ENCODE measurements at regions not wholly inside any gene's neighbourhood (a gene's known extent, or its start where the extent isn't known, plus 50 kb on each side); places are given as distances from the start of the nearest gene placed in this dataset.

DNA sequence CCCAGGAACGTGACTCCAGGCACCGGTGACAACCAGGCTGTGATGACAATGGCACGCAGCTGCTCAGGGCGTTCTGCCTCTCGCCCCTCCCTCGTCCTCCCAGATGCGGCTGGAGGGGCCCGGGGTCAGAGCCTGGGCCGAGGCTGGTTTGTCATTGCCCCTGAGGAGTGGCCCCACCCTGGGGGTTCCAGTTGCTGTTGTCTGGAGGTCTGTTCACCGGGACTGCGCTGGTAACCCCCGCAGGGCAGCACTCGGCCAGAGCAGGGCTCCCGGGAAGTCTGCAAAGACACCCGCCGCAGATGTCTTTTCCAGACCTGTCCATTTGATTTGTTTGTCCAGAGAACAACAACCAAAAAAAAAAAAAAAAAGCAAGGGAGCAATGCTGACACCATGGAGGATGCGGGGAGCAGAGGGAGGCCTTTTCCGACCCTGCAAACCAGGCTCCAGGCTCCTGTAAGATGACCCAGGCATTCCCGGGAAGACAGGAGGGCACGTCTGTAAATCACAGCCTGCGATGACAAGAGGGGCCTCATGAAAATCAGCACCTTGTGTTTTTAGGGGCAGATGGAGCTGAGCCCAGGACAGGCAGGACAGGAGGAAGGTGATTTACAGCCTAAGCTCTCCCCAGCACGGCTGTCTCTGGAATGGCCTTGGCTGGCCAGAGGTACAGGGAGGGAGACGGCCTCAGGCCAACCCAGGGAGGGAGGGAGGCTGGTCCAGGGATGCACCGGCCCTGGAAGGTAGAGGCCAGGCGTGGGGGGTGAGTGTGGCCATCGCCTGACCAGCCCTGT, 189.3 kb downstream of the ERMARD start:
- no peak for DNase-seq (ENCODE audit: low read depth in 3 of 3, low spot score in 2 of 3)

DNA sequence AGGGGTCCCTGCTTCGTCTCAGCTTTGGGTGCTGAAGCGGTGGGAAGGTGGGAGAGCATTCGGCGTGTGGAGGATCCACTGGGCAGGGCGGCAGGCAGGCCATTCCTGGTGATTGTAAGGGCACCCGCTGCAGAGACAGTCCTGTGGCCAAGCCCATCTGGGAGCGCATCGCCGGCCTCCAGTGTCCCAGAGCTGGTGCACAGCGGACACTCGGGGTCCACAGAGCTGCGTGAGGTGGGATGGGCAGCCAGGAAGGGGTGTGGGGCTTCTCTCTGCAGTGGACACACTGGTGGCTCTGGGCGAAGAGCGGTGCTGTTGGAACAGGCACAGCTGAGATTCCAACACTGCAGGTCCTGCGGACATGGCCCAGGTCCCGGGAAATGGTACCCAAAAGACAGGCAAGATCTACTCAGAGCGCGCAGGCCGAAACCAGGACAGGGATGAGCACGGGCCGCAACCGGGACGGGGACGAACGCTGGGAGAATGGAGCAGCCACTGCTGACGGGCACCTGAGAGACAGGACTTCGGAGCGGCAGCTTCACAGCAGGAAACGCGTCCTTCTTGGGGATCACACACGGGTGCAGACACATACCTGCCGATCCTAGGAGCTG, 188.2 kb downstream of the ERMARD start:
- DNase-seq (ENCODE audit: low read depth in 3 of 3, low spot score in 2 of 3), result no peak

DNA sequence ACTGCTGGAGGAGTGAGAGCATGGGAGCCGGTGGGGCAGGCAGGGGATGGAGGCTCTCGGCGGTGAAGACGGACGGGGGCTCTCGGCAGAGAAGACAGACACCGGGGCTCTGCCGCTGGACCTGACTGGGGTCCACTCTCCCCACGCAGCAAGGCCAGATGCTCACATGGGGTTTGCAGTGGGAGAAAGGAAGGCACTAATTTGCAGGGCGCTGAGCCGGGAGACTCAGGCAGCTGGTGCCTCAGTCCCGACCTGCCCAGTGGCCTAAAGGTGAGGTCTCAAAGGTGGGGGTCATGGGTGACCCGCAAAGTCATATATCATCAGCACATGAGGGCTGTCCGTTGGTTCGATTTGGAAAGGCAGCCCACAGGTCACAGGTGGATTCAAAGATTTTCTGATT, 187.3 kb downstream of the ERMARD start:
- no peak for DNase-seq (ENCODE audit: low read depth in 3 of 3, low spot score in 2 of 3)

DNA sequence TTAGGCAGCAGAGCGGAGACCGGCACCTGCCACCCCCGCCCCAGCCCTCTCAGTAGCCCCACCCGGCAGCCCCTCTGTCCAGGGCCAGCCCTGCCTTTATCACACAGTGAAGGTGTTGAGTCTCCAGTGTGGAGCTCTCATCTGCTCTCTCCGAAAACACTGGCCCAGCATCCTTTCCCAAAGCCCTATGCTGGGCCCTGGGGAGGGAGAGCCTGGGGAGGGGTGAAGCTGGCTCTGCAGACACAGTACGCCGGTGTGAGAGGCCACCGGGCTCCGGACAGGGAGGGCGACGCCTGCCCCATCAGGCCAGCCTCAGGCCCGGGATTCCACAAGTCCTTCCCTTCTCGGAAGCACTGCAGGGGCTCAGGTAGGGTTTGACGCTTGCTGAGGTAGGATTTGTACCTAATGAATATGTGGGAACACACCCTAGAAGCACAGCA, 186.9 kb downstream of the ERMARD start:
- DNase-seq (ENCODE audit: low read depth in 3 of 3, low spot score in 2 of 3), result no peak

DNA sequence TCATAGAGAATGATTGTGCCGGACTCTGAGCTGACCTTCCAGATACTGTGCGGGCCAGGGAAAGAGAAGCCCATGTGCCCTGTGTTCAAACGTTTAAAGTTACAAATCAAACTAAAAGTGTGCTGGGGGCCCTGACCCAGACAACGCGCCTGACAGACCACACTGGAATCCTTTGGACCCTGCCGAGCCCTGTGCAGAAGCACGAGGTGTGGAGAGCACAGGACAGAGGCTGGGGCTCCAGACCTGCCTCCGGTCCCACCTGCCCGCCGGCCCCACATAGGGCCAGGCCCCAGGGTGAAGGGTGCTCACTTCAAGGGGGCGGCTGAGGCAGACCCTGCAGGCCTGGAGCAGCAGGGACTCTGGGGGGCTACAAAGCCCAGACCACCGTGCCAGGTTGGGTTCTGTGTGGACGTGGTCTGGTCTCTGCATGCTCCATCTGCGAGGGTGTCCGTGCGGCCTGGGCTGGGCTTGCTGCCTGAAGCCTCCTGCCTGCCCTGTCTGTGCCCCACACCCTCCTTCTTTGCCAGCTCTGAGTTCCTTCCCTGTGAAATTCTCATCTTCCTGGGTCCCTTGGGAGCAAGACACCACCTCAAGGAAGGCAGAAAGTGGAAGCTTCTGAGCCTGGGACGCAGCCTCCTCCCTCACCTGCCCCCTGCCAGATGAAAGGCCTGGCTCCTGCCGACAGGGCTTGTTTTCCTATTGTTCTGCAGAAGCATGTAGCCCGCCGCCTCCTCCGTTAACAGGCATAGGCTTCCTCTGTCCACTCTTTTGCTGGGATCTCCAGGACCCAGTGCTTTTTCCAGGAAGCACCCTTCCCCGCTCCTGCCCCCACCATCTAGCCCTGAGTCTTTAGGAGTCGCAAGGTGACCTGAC, 186.2 kb downstream of the ERMARD start:
- DNase-seq (ENCODE audit: low read depth in 3 of 3, low spot score in 2 of 3), result no peak

DNA sequence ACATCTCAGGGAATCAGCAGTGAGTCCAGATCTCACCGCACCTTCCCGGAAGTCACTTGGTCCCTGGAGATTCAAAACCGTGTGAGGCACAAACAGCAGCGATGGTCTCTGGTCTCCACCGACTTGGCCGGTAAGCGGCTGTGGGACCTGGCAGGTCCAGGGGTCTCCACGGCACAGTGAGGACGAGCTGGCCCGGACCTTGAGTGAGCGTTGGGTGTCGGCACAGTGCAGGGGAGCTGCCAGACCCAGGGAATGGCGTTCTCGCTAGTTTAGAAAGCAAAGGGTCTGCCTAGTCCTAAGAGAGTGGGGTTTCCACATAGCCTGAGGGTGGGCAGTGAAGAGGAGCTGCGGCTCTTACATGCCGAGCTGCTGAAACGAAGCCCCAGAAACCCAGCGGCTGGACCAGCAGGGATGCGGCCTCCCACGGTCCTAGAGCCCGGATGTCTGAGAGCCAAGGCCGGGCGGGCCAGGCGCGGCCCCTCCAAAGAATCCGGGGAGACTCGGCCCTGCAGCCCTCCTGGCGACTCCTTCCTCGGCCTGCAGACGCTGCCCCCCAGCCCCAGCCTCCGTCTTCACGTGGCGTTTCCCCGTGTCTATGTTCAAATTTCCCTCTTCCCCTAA, 185.0 kb downstream of the ERMARD start:
- no peak for DNase-seq (ENCODE audit: low read depth in 3 of 3, low spot score in 2 of 3)

DNA sequence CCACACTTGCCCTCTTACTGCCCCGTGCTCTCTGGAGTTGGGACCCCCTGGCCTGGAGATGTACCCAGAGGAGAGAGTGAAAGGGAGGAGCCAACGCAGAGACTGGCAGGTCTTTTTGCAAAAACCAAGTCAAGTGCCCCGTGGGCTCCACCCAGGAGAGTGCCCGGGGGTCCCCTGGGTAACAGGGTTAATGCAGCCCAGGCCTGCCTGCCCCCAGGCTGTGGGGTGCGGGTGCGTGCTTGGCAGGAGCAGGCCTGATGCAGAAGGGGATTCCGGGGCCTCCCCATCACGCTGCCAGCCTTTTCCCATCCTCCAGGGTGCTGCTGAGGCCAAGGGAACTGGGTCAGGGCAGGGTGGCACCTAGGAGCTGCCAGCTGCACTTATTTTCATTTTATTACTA, 184.4 kb downstream of the ERMARD start:
- no peak for DNase-seq (ENCODE audit: low read depth in 3 of 3, low spot score in 2 of 3)

DNA sequence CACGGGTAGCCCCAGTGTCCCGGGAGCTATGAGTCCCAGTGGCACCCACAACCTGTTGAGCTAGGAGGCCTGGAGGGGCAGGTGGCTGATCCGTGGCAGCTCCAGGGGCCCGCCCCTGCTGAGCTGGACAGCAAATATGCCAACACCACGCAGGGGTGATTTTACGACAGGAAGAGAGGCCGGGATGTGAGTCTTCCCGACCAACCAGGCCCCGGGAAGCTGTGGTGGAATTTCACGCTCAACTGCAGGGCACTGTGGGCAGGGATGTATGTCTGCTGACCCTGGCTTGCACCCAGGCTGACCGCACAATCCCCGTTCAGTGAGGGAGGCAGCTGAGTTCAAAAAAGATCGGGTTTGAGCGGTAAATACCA, 183.9 kb downstream of the ERMARD start:
- no peak for DNase-seq (ENCODE audit: low read depth in 3 of 3, low spot score in 2 of 3)

DNA sequence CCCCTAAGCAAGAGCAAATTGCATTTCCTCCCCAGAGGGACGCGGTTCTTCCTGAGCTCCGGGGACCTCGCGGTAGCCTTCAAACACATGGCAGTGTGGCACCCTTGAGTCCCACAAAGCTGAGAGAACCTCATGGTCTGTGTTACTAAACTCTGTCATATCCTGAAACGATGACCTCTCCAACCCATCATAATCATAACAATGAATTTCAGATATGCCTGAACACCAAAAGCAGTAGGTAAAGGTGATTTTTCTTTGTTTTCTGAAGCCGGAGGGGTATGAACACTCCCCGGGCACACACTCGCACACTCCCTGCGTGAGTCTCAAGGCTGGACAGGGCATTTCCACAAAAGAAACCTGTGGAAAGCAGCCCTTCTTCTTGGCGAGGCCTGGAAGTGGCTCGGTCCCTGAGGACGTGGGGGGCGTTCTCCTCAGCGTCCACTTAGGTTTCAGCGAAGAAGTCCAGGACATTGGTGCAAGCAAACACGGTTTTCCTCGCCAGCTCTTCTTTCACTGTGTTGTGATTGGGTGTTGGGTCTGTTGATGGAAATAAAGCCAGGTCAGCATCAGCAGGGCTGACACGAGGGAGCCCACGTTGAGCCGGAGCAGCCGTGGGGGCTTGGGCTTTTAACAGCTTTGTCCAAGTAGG, 183.4 kb downstream of the ERMARD start:
- DNase-seq (ENCODE audit: low read depth in 3 of 3, low spot score in 2 of 3), result no peak

DNA sequence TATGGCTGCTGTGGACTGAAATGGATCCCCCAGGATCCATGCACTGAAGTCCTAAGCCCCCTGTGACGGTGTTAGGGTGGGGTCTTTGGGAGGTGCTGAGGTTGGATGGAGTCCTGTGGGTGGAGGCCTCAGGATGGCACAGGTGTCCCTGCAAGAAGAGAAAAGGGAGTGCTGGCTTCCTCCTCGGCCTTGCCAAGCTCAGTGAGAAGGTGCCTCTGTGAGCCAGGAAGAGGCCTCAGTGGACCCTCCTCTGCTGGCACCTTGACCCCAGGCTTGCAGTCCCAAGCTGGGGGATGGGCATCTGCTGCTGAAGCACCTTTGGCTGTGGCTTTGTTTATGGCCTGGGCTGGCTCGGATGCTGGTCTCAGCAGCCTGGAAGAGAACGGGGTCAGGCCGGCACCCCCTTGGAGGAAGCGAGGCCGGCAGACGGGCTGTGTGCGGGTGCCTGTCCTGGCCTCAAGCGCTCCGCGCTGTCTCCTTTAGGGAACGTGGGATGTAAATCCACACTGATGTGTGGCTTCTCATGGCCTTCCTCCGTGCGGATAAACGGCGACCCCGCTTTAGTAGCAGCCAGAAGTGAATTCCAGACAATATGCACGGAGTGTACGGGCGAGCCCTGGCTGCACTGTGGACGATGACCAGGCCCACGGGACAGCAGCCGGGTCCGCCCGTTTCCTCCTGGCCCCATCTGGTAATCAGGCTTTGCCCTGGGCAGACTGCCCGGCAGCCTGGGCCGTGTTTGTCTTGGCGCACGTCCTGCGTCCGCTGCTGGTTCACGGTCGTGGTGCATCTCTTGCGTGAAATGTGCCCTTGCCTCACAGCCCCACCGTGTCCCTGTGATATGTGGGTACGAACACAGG, 182.6 kb downstream of the ERMARD start:
- DNase-seq (ENCODE audit: low read depth in 3 of 3, low spot score in 2 of 3), result no peak

DNA sequence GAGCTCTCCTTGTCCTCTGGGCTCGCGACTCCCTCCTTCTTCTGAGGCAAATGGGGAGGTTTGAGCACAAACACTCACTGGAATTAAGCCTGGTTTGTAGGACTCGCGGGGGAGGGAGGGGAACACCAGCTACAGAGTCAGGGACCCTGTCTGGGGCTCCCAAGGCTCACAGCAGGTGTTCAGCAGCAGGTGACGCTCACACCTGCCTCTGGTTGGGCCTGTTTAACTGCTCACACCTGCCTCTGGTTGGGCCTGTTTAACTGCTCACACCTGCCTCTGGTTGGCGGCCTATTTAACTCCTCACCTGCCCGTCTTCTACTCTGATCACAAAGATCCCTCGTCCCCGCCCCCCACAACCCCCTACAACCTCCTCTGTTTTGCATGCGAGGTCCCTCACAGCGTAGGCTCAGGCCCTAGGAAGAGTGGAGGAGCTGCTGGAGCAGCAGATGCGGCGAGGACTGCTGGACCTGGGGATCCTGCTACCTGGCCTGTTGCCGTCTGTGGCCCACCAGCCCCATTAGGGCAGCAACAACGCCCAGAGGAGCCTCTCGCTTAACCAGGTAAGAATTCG, 181.9 kb downstream of the ERMARD start:
- DNase-seq (ENCODE audit: low read depth in 3 of 3, low spot score in 2 of 3), result no peak

DNA sequence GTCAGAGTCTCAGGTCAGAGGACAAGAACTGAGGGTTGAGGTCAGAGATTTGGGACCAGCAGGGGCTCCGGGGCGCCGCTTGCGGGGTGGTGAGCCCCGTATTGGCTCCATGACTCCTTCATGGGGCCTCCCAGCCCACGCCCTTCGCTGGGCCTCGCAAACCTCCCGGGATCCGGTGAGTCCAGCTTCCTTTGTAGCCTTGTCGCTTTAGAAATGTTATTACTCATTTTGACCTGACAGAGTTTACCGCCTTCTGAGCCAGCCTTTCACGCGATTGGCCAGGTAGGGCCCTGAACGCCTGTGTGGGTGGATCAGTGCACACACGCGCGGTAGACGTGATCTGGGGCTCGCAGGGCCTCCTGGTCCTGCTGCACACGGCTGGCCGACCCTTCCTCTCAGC, 181.1 kb downstream of the ERMARD start:
- DNase-seq (ENCODE audit: low read depth in 3 of 3, low spot score in 2 of 3), result no peak

DNA sequence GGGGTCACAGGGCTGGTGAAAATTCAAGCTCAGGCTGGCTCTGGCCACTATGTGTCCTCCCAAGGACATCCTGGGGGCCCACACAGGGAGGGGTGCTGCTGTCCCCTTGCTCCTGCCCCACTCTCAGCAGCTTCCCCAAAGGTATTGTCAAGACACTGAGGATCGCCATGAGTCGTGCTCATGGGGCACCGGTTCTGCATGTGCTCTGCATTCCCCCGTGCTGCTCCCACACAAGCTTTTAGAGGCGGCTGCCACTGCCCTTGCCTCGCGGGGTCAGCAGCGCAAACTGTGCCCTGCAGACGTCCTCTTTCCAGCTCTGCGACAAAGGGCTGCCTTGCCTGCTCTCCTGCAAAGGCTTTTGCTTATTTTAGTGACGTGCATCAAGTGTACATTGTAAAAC, 179.8 kb downstream of the ERMARD start:
- DNase-seq (ENCODE audit: low read depth in 3 of 3, low spot score in 2 of 3), result no peak

DNA sequence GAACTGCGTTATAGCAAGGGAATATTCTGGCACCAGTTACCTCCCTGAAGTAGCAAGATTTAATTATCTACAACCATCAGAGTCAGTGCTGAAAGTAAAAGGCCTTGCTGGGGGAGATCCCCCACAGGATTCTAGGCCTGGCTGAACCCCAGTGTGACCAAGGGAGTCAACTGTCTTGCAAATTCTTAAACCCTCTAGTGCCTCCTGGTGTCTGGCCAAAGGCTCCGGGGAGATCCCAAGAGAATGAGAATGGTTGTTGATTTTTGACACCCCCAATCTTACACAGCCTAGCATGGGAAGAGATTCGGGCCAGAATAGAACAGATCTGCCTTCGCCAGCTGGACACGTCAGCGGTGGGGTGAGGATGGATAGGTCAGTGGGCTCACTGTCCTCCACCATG, 179.4 kb downstream of the ERMARD start:
- no peak for DNase-seq (ENCODE audit: low read depth in 3 of 3, low spot score in 2 of 3)

DNA sequence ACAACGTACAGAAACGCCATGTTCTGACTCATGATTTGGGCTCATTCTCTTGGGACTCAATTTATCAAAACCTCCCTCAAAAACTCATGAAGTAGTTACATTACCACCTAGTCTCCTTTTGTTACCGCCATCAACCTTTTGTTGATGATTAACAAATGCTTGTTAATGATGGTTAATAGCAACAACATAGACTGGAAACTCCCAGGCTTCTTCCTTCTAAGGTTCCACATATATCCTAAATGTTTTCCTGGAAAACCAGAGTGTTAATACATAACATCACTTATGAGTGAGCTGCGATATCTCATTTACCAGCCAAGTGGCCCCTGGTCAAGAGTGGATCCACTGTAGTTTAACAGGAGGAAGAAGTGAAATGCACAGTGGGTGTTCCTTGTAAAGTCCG, 176.3 kb downstream of the ERMARD start:
- DNase-seq (ENCODE audit: low read depth in 3 of 3, low spot score in 2 of 3), result no peak

DNA sequence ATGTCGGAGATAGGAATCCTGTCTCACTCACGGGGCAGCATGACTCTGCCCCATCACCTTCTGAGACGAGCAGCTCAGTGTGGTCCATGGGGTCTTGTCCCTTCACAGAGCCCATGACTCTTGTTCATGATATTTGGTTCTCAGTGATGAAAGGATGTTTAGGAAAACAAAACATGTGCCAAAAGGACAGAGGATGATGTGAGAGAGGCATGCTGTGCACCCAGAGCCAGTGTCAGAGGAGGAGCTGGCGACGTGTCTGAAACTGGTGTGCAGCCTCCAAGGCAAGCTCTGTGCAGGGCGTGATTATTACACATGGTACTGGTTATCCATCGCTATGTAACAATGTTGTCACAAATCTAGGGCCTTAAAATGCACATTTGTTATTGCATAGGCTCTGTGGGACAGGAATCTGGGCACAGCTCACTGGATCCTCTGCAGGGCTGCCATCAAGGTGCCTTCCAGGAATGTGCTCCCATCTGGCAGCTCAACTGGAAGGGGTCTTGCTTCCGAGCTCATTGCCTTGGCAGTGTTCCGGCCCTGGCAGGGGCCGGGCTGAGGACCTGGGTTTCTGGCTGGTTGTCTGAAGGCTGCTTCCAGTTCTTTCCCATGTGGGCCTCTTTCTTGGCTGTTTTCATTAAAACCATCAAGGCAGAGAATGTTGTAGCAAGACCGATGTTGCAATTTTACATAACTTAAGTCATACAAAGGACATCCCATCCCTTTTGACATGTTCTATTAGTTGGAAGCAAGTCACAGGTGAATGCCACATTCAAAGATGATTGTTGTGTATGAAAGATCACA, 175.4 kb downstream of the ERMARD start:
- no peak for DNase-seq (ENCODE audit: low read depth in 3 of 3, low spot score in 2 of 3)

DNA sequence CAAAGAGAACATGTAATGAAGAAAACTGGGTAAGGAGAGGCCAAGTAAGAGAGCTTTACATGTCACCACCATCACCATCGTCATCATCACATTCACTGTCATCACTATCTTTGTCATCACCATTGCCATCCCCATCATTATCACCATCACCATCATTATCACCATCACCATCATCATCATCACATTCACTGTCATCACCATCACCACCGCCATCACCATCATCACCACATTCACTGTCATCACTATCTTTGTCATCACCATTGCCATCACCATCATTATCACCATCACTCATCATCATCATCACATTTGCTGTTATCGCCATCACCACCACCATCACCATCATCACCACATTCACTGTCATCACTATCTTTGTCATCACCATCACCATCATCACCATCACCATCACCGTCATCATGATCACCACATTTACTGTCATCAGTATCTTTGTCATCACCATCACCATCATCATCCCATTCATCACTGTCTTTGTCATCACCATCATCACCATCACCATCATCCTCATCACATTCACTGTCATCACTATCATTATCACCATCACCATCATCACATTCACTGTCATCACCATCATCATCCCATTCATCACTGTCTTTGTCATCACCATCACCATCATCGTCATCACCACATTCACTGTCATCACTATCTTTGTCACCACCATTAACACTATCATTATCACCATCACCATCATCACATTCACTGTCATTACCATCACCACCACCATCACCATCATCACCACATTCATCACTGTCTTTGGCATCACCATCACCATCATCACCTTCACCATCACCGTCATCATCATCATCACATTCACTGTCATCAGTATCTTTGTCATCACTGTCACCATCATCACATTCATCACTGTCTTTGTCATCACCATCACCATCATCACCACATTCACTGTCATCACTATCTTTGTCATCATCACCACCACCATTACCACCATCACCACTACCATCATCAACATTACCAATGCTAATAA, 172.3 kb downstream of the ERMARD start:
- no peak for DNase-seq (ENCODE audit: low read depth in 3 of 3, low spot score in 2 of 3)
